GM23338 (cell line): ENCODE measurements at regions not wholly inside any gene's neighbourhood (a gene's known extent, or its start where the extent isn't known, plus 50 kb on each side); places are given as distances from the start of the nearest gene placed in this dataset.

Experiments used
- ATAC-seq: fragments of 200-7000 bp; cut with Tn5 transposase; 3 replicates; pipeline ENCODE4 v1.9.1; 2020
- DNase-seq: peaks from one replicate; pipeline ENCODE4 v3.0.0-alpha.2; 2015; ENCODE audit warnings: low spot score
- H2AFZ ChIP-seq: fragments of 200-600 bp; sonication (generic); 2 replicates; pipeline ENCODE4 v1.8.0; 2016; ENCODE audit warnings: antibody characterized with exemption, mild to moderate bottlenecking, moderate library complexity
- H3F3A ChIP-seq: fragments of 200-600 bp; sonication (generic); replicated peaks from 2 replicates; pipeline ENCODE4 v1.8.0; 2017; ENCODE audit warnings: antibody characterized with exemption, mixed run types, low read depth
- H3K27ac ChIP-seq: fragments of 200-600 bp; sonication (generic); 2 replicates; pipeline ENCODE4 v1.6.1; 2016; ENCODE audit warnings: low read depth
- H3K27me3 ChIP-seq: fragments of 200-600 bp; sonication (generic); 2 replicates; pipeline ENCODE4 v1.8.0; 2016; ENCODE audit warnings: mild to moderate bottlenecking, mixed run types, moderate library complexity; ENCODE audit not compliant: insufficient read depth
- H3K36me3 ChIP-seq: fragments of 200-600 bp; sonication (generic); 2 replicates; pipeline ENCODE4 v1.8.0; 2016; ENCODE audit warnings: mild to moderate bottlenecking; ENCODE audit not compliant: insufficient read depth
- H3K4me1 ChIP-seq: fragments of 200-600 bp; sonication (generic); 2 replicates; pipeline ENCODE4 v1.8.0; 2016; ENCODE audit warnings: mild to moderate bottlenecking, moderate library complexity; ENCODE audit not compliant: insufficient read depth
- H3K4me2 ChIP-seq: fragments of 200-600 bp; sonication (generic); 2 replicates; pipeline ENCODE4 v1.7.1; 2017; ENCODE audit warnings: mixed run types
- H3K4me3 ChIP-seq: fragments of 200-600 bp; sonication (generic); 2 replicates; pipeline ENCODE4 v1.6.1; 2016; ENCODE audit warnings: mixed run types
- H3K79me2 ChIP-seq: fragments of 200-600 bp; sonication (generic); replicated peaks from 2 replicates; pipeline ENCODE4 v1.8.0; 2017; ENCODE audit warnings: mild to moderate bottlenecking; ENCODE audit not compliant: insufficient read depth
- H3K9me2 ChIP-seq: fragments of 200-600 bp; sonication (generic); 2 replicates; pipeline ENCODE4 v1.8.0; 2017; ENCODE audit not compliant: insufficient read depth
- H4K20me1 ChIP-seq: fragments of 200-600 bp; sonication (generic); replicated peaks from 2 replicates; pipeline ENCODE4 v1.8.0; 2017; ENCODE audit warnings: mild to moderate bottlenecking; ENCODE audit not compliant: insufficient read depth
- H3K27ac Mint-ChIP-seq: 2 replicates; pipeline ENCODE4 v1.8.0; 2020; ENCODE audit warnings: inconsistent platforms, mild to moderate bottlenecking, moderate library complexity, mixed read lengths
- H3K27me3 Mint-ChIP-seq: 3 replicates; pipeline ENCODE4 v1.8.0; 2022; ENCODE audit warnings: low read depth, mild to moderate bottlenecking, moderate library complexity, mixed read lengths, inconsistent platforms; ENCODE audit not compliant: insufficient read depth, poor library complexity
- H3K36me3 Mint-ChIP-seq: 3 replicates; pipeline ENCODE4 v1.8.0; 2021; ENCODE audit warnings: low read depth, mild to moderate bottlenecking, inconsistent platforms, moderate library complexity, mixed read lengths
- H3K4me1 Mint-ChIP-seq: 3 replicates; pipeline ENCODE4 v1.8.0; 2020; ENCODE audit warnings: mild to moderate bottlenecking, inconsistent platforms, mixed read lengths
- H3K4me3 Mint-ChIP-seq: 3 replicates; pipeline ENCODE4 v1.8.0; 2021; ENCODE audit warnings: moderate library complexity, mild to moderate bottlenecking, inconsistent platforms, mixed read lengths
- H3K9me3 Mint-ChIP-seq: 3 replicates; pipeline ENCODE4 v1.8.0; 2020; ENCODE audit warnings: moderate library complexity, mild to moderate bottlenecking, inconsistent platforms, mixed read lengths
- CREB1 ChIP-seq: fragments of 250-450 bp; sonication (Bioruptor Pico); IDR thresholded peaks from 2 replicates; pipeline ENCODE4 v1.5.0; 2020; ENCODE audit warnings: low read depth, mild to moderate bottlenecking, moderate library complexity
- EZH2 ChIP-seq: fragments of 200-600 bp; sonication (generic); IDR thresholded peaks from one replicate; pipeline ENCODE4 v1.8.0; 2017; ENCODE audit warnings: antibody characterized with exemption, mild to moderate bottlenecking, low read depth; ENCODE audit not compliant: unreplicated experiment
- EZH2phosphoT487 ChIP-seq: fragments of 200-600 bp; sonication (generic); IDR thresholded peaks from one replicate; pipeline ENCODE4 v1.8.1; 2018; ENCODE audit warnings: antibody characterized with exemption; ENCODE audit not compliant: unreplicated experiment
- JUNB ChIP-seq: IDR thresholded peaks from one replicate; pipeline ENCODE4 v1.6.1; 2016; ENCODE audit warnings: antibody characterized with exemption; ENCODE audit not compliant: unreplicated experiment
- NANOG ChIP-seq: IDR thresholded peaks from 2 replicates; pipeline ENCODE4 v1.6.1; 2016; ENCODE audit warnings: antibody characterized with exemption, borderline replicate concordance
- POLR2AphosphoS5 ChIP-seq: IDR thresholded peaks from 2 replicates; pipeline ENCODE4 v1.6.1; 2016; ENCODE audit warnings: antibody characterized with exemption, low read depth
- STAT1 ChIP-seq: IDR thresholded peaks from one replicate; pipeline ENCODE4 v1.6.1; 2016; ENCODE audit warnings: antibody characterized with exemption; ENCODE audit not compliant: unreplicated experiment
- ZNF114 ChIP-seq: fragments of 250-450 bp; sonication (Bioruptor Pico); IDR thresholded peaks from 2 replicates; pipeline ENCODE4 v1.5.0; 2020; ENCODE audit warnings: mild to moderate bottlenecking, moderate library complexity
- ZNF331 ChIP-seq: fragments of 250-450 bp; sonication (Bioruptor Pico); IDR thresholded peaks from 2 replicates; pipeline ENCODE4 v1.5.0; 2020; ENCODE audit warnings: low read depth, mild to moderate bottlenecking, moderate library complexity
- TF ChIP-seq, protein P1 (sequence below): IDR thresholded peaks from one replicate; pipeline ENCODE4 v1.6.1; 2018; ENCODE audit warnings: antibody characterized with exemption; ENCODE audit not compliant: unreplicated experiment
- TF ChIP-seq, protein P2 (sequence below), 2 experiments: fragments of 200-600 bp in 1 of 2; sonication (generic) in 1 of 2; conservative IDR thresholded peaks; 2 replicates each; pipeline versions ENCODE4 v1.5.1 to v1.6.1; 2016 to 2017; ENCODE audit warnings: antibody characterized with exemption in 2 of 2, low read depth in 2 of 2, mild to moderate bottlenecking in 2 of 2, moderate library complexity in 1 of 2
- TF ChIP-seq, protein P3 (sequence below): fragments of 250-450 bp; sonication (Bioruptor Pico); IDR thresholded peaks from 2 replicates; pipeline ENCODE4 v1.5.0; 2020; ENCODE audit warnings: mild to moderate bottlenecking, moderate library complexity
- TF ChIP-seq, protein P4 (sequence below): IDR thresholded peaks from 2 replicates; pipeline ENCODE4 v1.6.1; 2016; ENCODE audit warnings: antibody characterized with exemption

DNA sequence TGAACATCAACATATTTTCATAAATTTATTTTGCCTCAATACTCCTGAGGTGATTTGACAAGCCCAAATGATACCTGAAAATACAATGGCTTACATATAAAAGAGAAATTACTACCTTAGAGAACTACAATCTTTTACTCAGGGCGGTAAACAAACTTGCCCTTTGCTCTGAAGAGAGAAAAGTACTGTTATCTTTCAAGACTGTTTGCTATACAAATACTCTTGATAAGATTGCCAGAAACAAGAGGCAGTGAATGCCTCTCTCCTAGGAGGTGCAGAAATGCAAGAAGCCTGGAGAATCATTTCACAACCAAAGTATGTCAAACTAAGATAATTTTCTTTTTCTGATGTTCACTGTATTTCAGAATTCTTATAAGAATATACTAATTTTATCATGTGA, 160.3 kb downstream of the ALX1 start:
- Histone ChIP-seq H3F3A (no peaks in the 10 kb centered on the region), H3K27ac (no peak overlapping the region), H3K27me3 (no peaks in the 10 kb centered on the region), H3K36me3 (no peaks in the 10 kb centered on the region), H4K20me1 (no peaks in the 10 kb centered on the region), H3K4me2 (no peak overlapping the region), H3K4me3 (no peak overlapping the region), H2AFZ (no peak overlapping the region), H3K79me2 (no peaks in the 10 kb centered on the region), H3K4me1 (no peaks in the 10 kb centered on the region), H3K9me2 (no peaks in the 10 kb centered on the region)
- no peak for ATAC-seq
- no peak overlapping the region for H3K4me3 Mint-ChIP-seq
- H3K36me3 Mint-ChIP-seq, result no peaks in the 10 kb centered on the region
- no peak for DNase-seq
- peaks cover 7% of the 10 kb centered on the region for H3K27me3 Mint-ChIP-seq
- no peak overlapping the region for H3K27ac Mint-ChIP-seq
- TF ChIP-seq, protein P1, sequence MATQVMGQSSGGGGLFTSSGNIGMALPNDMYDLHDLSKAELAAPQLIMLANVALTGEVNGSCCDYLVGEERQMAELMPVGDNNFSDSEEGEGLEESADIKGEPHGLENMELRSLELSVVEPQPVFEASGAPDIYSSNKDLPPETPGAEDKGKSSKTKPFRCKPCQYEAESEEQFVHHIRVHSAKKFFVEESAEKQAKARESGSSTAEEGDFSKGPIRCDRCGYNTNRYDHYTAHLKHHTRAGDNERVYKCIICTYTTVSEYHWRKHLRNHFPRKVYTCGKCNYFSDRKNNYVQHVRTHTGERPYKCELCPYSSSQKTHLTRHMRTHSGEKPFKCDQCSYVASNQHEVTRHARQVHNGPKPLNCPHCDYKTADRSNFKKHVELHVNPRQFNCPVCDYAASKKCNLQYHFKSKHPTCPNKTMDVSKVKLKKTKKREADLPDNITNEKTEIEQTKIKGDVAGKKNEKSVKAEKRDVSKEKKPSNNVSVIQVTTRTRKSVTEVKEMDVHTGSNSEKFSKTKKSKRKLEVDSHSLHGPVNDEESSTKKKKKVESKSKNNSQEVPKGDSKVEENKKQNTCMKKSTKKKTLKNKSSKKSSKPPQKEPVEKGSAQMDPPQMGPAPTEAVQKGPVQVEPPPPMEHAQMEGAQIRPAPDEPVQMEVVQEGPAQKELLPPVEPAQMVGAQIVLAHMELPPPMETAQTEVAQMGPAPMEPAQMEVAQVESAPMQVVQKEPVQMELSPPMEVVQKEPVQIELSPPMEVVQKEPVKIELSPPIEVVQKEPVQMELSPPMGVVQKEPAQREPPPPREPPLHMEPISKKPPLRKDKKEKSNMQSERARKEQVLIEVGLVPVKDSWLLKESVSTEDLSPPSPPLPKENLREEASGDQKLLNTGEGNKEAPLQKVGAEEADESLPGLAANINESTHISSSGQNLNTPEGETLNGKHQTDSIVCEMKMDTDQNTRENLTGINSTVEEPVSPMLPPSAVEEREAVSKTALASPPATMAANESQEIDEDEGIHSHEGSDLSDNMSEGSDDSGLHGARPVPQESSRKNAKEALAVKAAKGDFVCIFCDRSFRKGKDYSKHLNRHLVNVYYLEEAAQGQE, result no peak
- no peak for TF ChIP-seq EZH2phosphoT487
- TF ChIP-seq, protein P2, sequence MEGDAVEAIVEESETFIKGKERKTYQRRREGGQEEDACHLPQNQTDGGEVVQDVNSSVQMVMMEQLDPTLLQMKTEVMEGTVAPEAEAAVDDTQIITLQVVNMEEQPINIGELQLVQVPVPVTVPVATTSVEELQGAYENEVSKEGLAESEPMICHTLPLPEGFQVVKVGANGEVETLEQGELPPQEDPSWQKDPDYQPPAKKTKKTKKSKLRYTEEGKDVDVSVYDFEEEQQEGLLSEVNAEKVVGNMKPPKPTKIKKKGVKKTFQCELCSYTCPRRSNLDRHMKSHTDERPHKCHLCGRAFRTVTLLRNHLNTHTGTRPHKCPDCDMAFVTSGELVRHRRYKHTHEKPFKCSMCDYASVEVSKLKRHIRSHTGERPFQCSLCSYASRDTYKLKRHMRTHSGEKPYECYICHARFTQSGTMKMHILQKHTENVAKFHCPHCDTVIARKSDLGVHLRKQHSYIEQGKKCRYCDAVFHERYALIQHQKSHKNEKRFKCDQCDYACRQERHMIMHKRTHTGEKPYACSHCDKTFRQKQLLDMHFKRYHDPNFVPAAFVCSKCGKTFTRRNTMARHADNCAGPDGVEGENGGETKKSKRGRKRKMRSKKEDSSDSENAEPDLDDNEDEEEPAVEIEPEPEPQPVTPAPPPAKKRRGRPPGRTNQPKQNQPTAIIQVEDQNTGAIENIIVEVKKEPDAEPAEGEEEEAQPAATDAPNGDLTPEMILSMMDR (conservative IDR thresholded peaks at IDR 0.05; ENCODE audit: low read depth in 2 of 2), result no peak
- TF ChIP-seq EZH2, result no peak
- TF ChIP-seq, protein P3, sequence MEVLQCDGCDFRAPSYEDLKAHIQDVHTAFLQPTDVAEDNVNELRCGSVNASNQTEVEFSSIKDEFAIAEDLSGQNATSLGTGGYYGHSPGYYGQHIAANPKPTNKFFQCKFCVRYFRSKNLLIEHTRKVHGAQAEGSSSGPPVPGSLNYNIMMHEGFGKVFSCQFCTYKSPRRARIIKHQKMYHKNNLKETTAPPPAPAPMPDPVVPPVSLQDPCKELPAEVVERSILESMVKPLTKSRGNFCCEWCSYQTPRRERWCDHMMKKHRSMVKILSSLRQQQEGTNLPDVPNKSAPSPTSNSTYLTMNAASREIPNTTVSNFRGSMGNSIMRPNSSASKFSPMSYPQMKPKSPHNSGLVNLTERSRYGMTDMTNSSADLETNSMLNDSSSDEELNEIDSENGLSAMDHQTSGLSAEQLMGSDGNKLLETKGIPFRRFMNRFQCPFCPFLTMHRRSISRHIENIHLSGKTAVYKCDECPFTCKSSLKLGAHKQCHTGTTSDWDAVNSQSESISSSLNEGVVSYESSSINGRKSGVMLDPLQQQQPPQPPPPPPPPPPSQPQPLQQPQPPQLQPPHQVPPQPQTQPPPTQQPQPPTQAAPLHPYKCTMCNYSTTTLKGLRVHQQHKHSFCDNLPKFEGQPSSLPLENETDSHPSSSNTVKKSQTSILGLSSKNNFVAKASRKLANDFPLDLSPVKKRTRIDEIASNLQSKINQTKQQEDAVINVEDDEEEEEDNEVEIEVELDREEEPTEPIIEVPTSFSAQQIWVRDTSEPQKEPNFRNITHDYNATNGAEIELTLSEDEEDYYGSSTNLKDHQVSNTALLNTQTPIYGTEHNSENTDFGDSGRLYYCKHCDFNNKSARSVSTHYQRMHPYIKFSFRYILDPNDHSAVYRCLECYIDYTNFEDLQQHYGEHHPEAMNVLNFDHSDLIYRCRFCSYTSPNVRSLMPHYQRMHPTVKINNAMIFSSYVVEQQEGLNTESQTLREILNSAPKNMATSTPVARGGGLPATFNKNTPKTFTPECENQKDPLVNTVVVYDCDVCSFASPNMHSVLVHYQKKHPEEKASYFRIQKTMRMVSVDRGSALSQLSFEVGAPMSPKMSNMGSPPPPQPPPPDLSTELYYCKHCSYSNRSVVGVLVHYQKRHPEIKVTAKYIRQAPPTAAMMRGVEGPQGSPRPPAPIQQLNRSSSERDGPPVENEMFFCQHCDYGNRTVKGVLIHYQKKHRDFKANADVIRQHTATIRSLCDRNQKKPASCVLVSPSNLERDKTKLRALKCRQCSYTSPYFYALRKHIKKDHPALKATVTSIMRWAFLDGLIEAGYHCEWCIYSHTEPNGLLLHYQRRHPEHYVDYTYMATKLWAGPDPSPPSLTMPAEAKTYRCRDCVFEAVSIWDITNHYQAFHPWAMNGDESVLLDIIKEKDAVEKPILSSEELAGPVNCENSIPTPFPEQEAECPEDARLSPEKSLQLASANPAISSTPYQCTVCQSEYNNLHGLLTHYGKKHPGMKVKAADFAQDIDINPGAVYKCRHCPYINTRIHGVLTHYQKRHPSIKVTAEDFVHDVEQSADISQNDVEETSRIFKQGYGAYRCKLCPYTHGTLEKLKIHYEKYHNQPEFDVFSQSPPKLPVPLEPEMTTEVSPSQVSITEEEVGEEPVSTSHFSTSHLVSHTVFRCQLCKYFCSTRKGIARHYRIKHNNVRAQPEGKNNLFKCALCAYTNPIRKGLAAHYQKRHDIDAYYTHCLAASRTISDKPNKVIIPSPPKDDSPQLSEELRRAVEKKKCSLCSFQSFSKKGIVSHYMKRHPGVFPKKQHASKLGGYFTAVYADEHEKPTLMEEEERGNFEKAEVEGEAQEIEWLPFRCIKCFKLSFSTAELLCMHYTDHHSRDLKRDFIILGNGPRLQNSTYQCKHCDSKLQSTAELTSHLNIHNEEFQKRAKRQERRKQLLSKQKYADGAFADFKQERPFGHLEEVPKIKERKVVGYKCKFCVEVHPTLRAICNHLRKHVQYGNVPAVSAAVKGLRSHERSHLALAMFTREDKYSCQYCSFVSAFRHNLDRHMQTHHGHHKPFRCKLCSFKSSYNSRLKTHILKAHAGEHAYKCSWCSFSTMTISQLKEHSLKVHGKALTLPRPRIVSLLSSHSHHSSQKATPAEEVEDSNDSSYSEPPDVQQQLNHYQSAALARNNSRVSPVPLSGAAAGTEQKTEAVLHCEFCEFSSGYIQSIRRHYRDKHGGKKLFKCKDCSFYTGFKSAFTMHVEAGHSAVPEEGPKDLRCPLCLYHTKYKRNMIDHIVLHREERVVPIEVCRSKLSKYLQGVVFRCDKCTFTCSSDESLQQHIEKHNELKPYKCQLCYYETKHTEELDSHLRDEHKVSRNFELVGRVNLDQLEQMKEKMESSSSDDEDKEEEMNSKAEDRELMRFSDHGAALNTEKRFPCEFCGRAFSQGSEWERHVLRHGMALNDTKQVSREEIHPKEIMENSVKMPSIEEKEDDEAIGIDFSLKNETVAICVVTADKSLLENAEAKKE (CRISPR knock-in tag), result no peak
- TF ChIP-seq ZNF331 (CRISPR knock-in tag), result no peak
- TF ChIP-seq JUNB, result no peak
- TF ChIP-seq STAT1, result no peak
- TF ChIP-seq ZNF114 (CRISPR knock-in tag), result no peak
- no peak for TF ChIP-seq POLR2AphosphoS5
- TF ChIP-seq CREB1 (CRISPR knock-in tag), result no peak
- TF ChIP-seq, protein P4, sequence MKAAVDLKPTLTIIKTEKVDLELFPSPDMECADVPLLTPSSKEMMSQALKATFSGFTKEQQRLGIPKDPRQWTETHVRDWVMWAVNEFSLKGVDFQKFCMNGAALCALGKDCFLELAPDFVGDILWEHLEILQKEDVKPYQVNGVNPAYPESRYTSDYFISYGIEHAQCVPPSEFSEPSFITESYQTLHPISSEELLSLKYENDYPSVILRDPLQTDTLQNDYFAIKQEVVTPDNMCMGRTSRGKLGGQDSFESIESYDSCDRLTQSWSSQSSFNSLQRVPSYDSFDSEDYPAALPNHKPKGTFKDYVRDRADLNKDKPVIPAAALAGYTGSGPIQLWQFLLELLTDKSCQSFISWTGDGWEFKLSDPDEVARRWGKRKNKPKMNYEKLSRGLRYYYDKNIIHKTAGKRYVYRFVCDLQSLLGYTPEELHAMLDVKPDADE, result no peak
- no peak for TF ChIP-seq NANOG
- H3K4me1 Mint-ChIP-seq, result peaks cover under 1% of the 10 kb centered on the region; the same call in 1 of the 3 replicates
- H3K9me3 Mint-ChIP-seq, result no peaks in the 10 kb centered on the region
